HCT116 (cell line): ENCODE measurements at regions not wholly inside any gene's neighbourhood (a gene's known extent, or its start where the extent isn't known, plus 50 kb on each side); places are given as distances from the start of the nearest gene placed in this dataset.
"Not testable (repeated sequence)": the region's sequence is repeated elsewhere in the genome, so short reads cannot be mapped to it uniquely, and the experiment has no call there.

Experiments
- ATAC-seq: fragments of 200-7000 bp; cut with Tn5 transposase; 2 replicates; pipeline ENCODE4 v1.9.1; 2020; ENCODE audit warnings: mild to moderate bottlenecking, moderate library complexity
- BruUV-seq: library from RNA; stranded (reverse); fragments of 400-500 nt; replicated peaks from 2 replicates; lab custom pipeline; 2021; lab: Mats Ljungman, UMichigan
- CTCF ChIA-PET: fragments of 300-600 bp; sonication (Branson Sonifier 250); formaldehyde crosslinking; loops from one replicate; lab custom pipeline; 2021; ENCODE audit warnings: antibody characterized with exemption; lab: Charles Lee
- POLR2A ChIA-PET: fragments of 300-600, 350-600 bp; sonication (Branson Sonifier 250); formaldehyde crosslinking; loops from one replicate; lab custom pipeline; 2021; ENCODE audit warnings: antibody characterized with exemption; lab: Charles Lee
- RAD21 ChIA-PET, 2 experiments: fragments of 300-600 bp; sonication (Branson Sonifier 250); formaldehyde crosslinking; loops; one replicate each; lab custom pipeline; 2023; ENCODE audit warnings: low total read pairs in 2 of 2; ENCODE audit not compliant: uncharacterized antibody in 2 of 2, unreplicated experiment in 2 of 2, low non-redundant PET in 1 of 2; lab: Charles Lee
- DNase-seq: peaks from one replicate; pipeline ENCODE4 v3.0.0-alpha.2; 2010; ENCODE audit warnings: low read depth, low spot score
- H2AFZ ChIP-seq: fragments of 200-600 bp; shearing (Covaris generic), sonication (generic); 2 replicates; pipeline ENCODE4 v1.6.1; 2017; ENCODE audit warnings: low read depth, mixed run types, mixed read lengths, antibody characterized with exemption, low read length; ENCODE audit not compliant: poor library complexity, severe bottlenecking
- H3K27ac ChIP-seq: 2 replicates; pipeline ENCODE4 v1.5.1; 2012; ENCODE audit warnings: low read depth, low read length
- H3K27me3 ChIP-seq: fragments of 200-600 bp; sonication (generic); 2 replicates; pipeline ENCODE4 v1.6.1; 2016; ENCODE audit warnings: mixed run types, low read length, mixed read lengths; ENCODE audit not compliant: insufficient read depth
- H3K36me3 ChIP-seq, 2 experiments: fragments of 200-500 bp in 1 of 2; fragments of 200-600 bp in 1 of 2; sonication (Bioruptor generic) in 1 of 2; sonication (generic) in 1 of 2; 2 replicates each; pipeline versions ENCODE4 v1.5.1 to v1.6.1; 2014 to 2016; ENCODE audit warnings: low read length in 2 of 2, inconsistent platforms in 1 of 2, mixed read lengths in 1 of 2, mixed run types in 1 of 2; ENCODE audit not compliant: insufficient read depth in 2 of 2, control insufficient read depth in 1 of 2
- H3K4me1 ChIP-seq, 2 experiments: fragments of 200-600 bp in 1 of 2; sonication (generic) in 1 of 2; 2 replicates each; pipeline versions ENCODE4 v1.5.1 to v1.6.1; 2012 to 2017; ENCODE audit warnings: low read length in 2 of 2, inconsistent platforms in 1 of 2, mild to moderate bottlenecking in 1 of 2, mixed read lengths in 1 of 2, mixed run types in 1 of 2, moderate library complexity in 1 of 2; ENCODE audit not compliant: insufficient read depth in 2 of 2, control insufficient read depth in 1 of 2
- H3K4me2 ChIP-seq: fragments of 200-600 bp; sonication (generic); 2 replicates; pipeline ENCODE4 v1.6.1; 2017; ENCODE audit warnings: mixed run types, low read length, mixed read lengths
- H3K4me3 ChIP-seq, 2 experiments: fragments of 200-600 bp in 1 of 2; sonication (generic) in 1 of 2; replicated peaks in 1 of 2; 2 replicates each; pipeline ENCODE4 v1.5.1; 2011 to 2016; ENCODE audit warnings: low read length in 2 of 2, control low read depth in 1 of 2, low read depth in 1 of 2, mild to moderate bottlenecking in 1 of 2, mixed read lengths in 1 of 2, mixed run types in 1 of 2
- H3K79me2 ChIP-seq: fragments of 200-600 bp; sonication (generic); 2 replicates; pipeline ENCODE4 v1.6.1; 2017; ENCODE audit warnings: mild to moderate bottlenecking, mixed run types, low read length, moderate library complexity, mixed read lengths; ENCODE audit not compliant: insufficient read depth
- H3K9ac ChIP-seq: fragments of 200-600 bp; sonication (generic); 2 replicates; pipeline ENCODE4 v1.6.1; 2016; ENCODE audit warnings: low read length, mixed read lengths
- H3K9me2 ChIP-seq: fragments of 200-600 bp; sonication (generic), shearing (Covaris generic); 2 replicates; pipeline ENCODE4 v1.6.1; 2017; ENCODE audit warnings: mixed run types, mild to moderate bottlenecking, moderate library complexity; ENCODE audit not compliant: insufficient read depth
- H3K9me3 ChIP-seq, 2 experiments: fragments of 200-500 bp in 1 of 2; fragments of 200-600 bp in 1 of 2; sonication (Bioruptor generic) in 1 of 2; sonication (generic) in 1 of 2; 2 replicates each; pipeline ENCODE4 v1.6.1; 2014 to 2017; ENCODE audit warnings: low read length in 2 of 2, mixed read lengths in 2 of 2, inconsistent platforms in 1 of 2, low read depth in 1 of 2, mild to moderate bottlenecking in 1 of 2, mixed run types in 1 of 2, moderate library complexity in 1 of 2; ENCODE audit not compliant: control insufficient read depth in 1 of 2, insufficient read depth in 1 of 2
- H4K20me1 ChIP-seq: fragments of 200-600 bp; sonication (generic), shearing (Covaris generic); 2 replicates; pipeline ENCODE4 v1.6.1; 2017; ENCODE audit warnings: mixed run types, mild to moderate bottlenecking, moderate library complexity; ENCODE audit not compliant: insufficient read depth
- POLR2AphosphoS5 ChIP-seq: IDR thresholded peaks from 2 replicates; pipeline ENCODE4 v1.6.1; 2011; ENCODE audit warnings: mild to moderate bottlenecking, low read depth, low read length, moderate library complexity
- SP1 ChIP-seq: IDR thresholded peaks from 2 replicates; pipeline ENCODE4 v1.6.1; 2012; ENCODE audit warnings: low read depth
- ZNF274 ChIP-seq: fragments of 200-500 bp; sonication (Bioruptor generic); IDR thresholded peaks from 2 replicates; pipeline ENCODE4 v1.6.1; 2014; ENCODE audit warnings: mild to moderate bottlenecking, low read depth, low read length, inconsistent platforms
- intact Hi-C: fragments of 100-400 bp; cut with micrococcal nuclease; formaldehyde crosslinking; loops from 2 replicates; pipeline ENCODE4 v1.10.0; 2022

DNA sequence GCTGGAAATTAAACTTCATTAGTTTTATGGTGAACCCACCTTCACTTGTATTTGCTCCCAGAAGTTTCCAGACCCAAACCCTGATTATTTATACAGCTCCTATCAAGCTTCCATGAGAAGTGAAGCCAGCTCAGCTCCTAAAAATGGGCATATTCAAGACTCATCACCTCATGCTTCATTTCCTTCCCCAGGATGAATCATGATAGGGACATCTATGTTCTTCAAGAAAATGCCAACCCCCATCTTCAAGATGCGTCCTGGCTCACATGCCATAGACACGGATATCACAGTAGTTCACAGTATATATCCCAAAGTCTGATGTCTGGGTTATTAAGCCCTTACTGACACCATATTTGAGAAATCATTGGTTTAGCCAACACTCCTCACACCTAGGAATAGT is 217.6 kb downstream of the NPR3 start:
- POLR2A ChIA-PET = no interaction called here
- Histone ChIP-seq H3K9ac (no peak overlapping the region), H3K4me3 (no peak overlapping the region), H2AFZ (no peak overlapping the region), H3K36me3 (no peaks in the 10 kb centered on the region), H3K9me3 (no peaks in the 10 kb centered on the region), H3K79me2 (no peaks in the 10 kb centered on the region), H3K4me1 (no peaks in the 10 kb centered on the region), H3K4me2 (no peak overlapping the region), H4K20me1 (no peaks in the 10 kb centered on the region), H3K27me3 (no peaks in the 10 kb centered on the region), H3K27ac (no peak overlapping the region), H3K9me2 (no peaks in the 10 kb centered on the region)
- BruUV-seq = no TSS peak
- ATAC-seq (no peak), DNase-seq (no peak)
- no peak for TF ChIP-seq ZNF274
- no peak for TF ChIP-seq SP1
- TF ChIP-seq POLR2AphosphoS5 = no peak
- CTCF ChIA-PET = no interaction called here
- RAD21 ChIA-PET = no interaction called here
- intact Hi-C loops = no loop called here

- DNase-seq, intact Hi-C loops, H3K27ac ChIP-seq, H4K20me1 ChIP-seq, POLR2A ChIA-PET, H2AFZ ChIP-seq, H3K36me3 ChIP-seq, H3K4me1 ChIP-seq, H3K27me3 ChIP-seq, CTCF ChIA-PET, H3K9me2 ChIP-seq, H3K9ac ChIP-seq, ATAC-seq, H3K79me2 ChIP-seq, H3K4me2 ChIP-seq, BruUV-seq, RAD21 ChIA-PET, H3K9me3 ChIP-seq, H3K4me3 ChIP-seq: not testable (repeated sequence)
These were observed 220.3 kb downstream of the NPR3 start for GRCh38 chr5:32931438-32931837.
